Suprapubic skin (tissue), 4 donors: ENCODE measurements at regions not wholly inside any gene's neighbourhood (a gene's known extent, or its start where the extent isn't known, plus 50 kb on each side); places are given as distances from the start of the nearest gene placed in this dataset.

Experiments used
- POLR2A ChIP-seq, 2 donors: fragments of 450-650 bp; IDR thresholded peaks; one replicate each; pipeline ENCODE4 v1.6.1; 2017; ENCODE audit warnings: antibody characterized with exemption in 2 of 2, mild to moderate bottlenecking in 2 of 2, moderate library complexity in 2 of 2
- POLR2AphosphoS5 ChIP-seq, 3 donors: sonication (generic); formaldehyde crosslinking; IDR thresholded peaks; one replicate each; pipeline ENCODE4 v1.6.1; 2017; ENCODE audit warnings: antibody characterized with exemption in 3 of 3
- TF ChIP-seq, protein P1 (sequence below), 2 donors: fragments of 200-600 bp in 1 of 2; fragments of 450-650 bp in 1 of 2; sonication (generic) in 1 of 2; IDR thresholded peaks; one replicate each; pipeline ENCODE4 v1.5.1; 2016 to 2019; ENCODE audit warnings: antibody characterized with exemption in 2 of 2, mild to moderate bottlenecking in 1 of 2, moderate library complexity in 1 of 2

DNA sequence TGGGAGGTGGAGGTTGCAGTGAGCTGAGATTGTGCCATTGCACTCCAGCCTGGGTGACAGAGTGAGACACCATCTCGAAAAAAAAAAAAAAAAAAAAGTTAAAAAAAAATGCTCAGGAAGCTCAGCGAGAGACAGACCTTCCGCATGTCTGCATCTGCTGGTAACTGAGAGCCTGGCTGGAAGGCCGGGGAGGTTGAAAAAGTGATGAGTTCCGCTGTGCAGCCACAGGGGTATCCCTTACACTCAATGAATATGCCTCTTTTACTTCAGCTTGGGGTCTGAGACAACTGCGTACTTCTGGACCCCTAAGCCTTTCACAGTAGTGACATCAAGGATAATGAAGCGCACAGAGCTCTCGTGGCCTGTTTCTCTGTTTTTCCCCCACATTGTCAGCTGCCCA is 179.9 kb upstream of the KLF4 start:
- TF ChIP-seq POLR2A (IDR thresholded peaks at IDR 0.05) (no peak), POLR2AphosphoS5 (IDR thresholded peaks at IDR 0.05) (no peak)
- TF ChIP-seq, protein P1, sequence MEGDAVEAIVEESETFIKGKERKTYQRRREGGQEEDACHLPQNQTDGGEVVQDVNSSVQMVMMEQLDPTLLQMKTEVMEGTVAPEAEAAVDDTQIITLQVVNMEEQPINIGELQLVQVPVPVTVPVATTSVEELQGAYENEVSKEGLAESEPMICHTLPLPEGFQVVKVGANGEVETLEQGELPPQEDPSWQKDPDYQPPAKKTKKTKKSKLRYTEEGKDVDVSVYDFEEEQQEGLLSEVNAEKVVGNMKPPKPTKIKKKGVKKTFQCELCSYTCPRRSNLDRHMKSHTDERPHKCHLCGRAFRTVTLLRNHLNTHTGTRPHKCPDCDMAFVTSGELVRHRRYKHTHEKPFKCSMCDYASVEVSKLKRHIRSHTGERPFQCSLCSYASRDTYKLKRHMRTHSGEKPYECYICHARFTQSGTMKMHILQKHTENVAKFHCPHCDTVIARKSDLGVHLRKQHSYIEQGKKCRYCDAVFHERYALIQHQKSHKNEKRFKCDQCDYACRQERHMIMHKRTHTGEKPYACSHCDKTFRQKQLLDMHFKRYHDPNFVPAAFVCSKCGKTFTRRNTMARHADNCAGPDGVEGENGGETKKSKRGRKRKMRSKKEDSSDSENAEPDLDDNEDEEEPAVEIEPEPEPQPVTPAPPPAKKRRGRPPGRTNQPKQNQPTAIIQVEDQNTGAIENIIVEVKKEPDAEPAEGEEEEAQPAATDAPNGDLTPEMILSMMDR (IDR thresholded peaks at IDR 0.05) = no peak
